ENCODE measurements at regions not wholly inside any gene's neighbourhood (a gene's known extent, or its start where the extent isn't known, plus 50 kb on each side); places are given as distances from the start of the nearest gene placed in this dataset.

DNA sequence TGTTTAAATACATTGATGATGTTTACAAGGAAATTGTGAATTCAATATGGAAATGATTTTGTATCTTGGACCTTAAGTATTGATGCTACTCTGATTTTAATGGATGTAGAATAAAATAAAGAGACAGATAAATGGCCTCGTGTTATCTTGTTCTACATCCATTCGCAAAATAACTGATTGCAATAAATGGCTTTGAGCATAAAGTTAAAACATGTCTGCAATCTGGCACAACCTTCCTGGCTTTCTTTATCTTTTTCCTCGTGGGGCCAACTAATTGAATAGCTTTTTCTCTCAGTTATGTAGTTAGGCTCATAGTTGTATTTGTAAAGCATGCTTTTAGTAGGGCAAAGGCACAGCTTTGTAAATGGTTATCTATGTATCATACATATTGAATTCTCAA lies 691.4 kb downstream of the CDH8 start (continued):
- TF ChIP-seq, protein P1, sequence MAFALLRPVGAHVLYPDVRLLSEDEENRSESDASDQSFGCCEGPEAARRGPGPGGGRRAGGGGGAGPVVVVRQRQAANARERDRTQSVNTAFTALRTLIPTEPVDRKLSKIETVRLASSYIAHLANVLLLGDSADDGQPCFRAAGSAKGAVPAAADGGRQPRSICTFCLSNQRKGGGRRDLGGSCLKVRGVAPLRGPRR (CRISPR knock-in tag; IDR thresholded peaks at IDR 0.05) = no peak
- no peak for TF ChIP-seq ZNF431 (CRISPR knock-in tag; IDR thresholded peaks at IDR 0.05)
- TF ChIP-seq FOSL1 (tag; conservative IDR thresholded peaks at IDR 0.05) = no peak
- no peak for TF ChIP-seq PRMT5 (CRISPR knock-in tag; IDR thresholded peaks at IDR 0.05)
- no peak for TF ChIP-seq SRSF9 (IDR thresholded peaks at IDR 0.05; ENCODE audit: borderline replicate concordance, low read depth, low read length)
- TF ChIP-seq ZC3H11A (IDR thresholded peaks at IDR 0.05; ENCODE audit: low read depth, low read length) = no peak
- TF ChIP-seq ZNF224 (CRISPR knock-in tag; IDR thresholded peaks at IDR 0.05) = no peak

DNA sequence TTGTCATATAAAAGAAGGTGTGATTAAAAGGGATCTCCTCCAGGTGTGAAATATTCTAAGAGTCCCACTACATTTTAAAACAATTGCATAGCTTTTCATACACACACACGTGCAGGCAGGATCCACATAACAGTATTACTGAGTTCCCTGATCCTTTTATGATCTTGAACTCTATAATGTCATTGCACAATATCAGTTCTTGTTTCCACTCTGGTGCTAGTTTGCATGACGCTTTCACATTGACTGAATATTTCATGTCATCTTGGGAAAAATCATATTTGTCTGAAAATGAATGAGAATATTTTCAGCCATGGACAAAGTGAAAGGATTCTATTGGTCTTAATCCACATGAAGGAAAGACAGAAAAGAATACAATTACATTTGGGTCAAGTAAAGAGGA lies 703.8 kb downstream of the CDH8 start:
- Histone ChIP-seq H3K9ac (ENCODE audit: insufficient read depth in 1 of 2, low read depth in 2 of 2, low read length in 2 of 2) (no peak overlapping the region), H3K9me1 (ENCODE audit: control insufficient read depth, insufficient read depth, low read length) (no peaks in the 10 kb centered on the region), H3K4me3 (no peak overlapping the region), H2AFZ (ENCODE audit: low read depth, low read length) (no peak overlapping the region), H3K36me3 (ENCODE audit: control insufficient read depth, insufficient read depth, low read length) (no peaks in the 10 kb centered on the region), H3K4me1 (replicated peaks in 1 of 2; ENCODE audit: control insufficient read depth in 2 of 2, insufficient read depth in 2 of 2, low read length in 2 of 2) (no peaks in the 10 kb centered on the region), H3K79me2 (ENCODE audit: control insufficient read depth, insufficient read depth, low read length) (no peaks in the 10 kb centered on the region), H3K4me2 (ENCODE audit: insufficient read depth, low read length) (no peak overlapping the region), H3K27me3 (ENCODE audit: control insufficient read depth in 2 of 2, insufficient read depth in 2 of 2, low read length in 2 of 2) (no peaks in the 10 kb centered on the region), H3K27ac (ENCODE audit: extremely low read depth, low read depth, low read length) (no peak overlapping the region), H4K20me1 (replicated peaks; ENCODE audit: control insufficient read depth, insufficient read depth, low read length) (no peaks in the 10 kb centered on the region), H3K9me3 (replicated peaks; ENCODE audit: control insufficient read depth, insufficient read depth, low read depth, low read length) (no peaks in the 10 kb centered on the region)
- ChIA-PET POLR2A (no interaction called here), CTCF (ENCODE audit: low intra/inter-chr PET ratio) (no interaction called here)
- in situ Hi-C loops (cut with MboI) = no loop called here
- ATAC-seq (no peak), DNase-seq (ENCODE audit: extremely low read depth in 1 of 4, low spot score in 3 of 4) (no peak), FAIRE-seq (no peak)
- 0% methylated on average over 2 of the region's 2 CpGs for WGBS (ENCODE audit: insufficient coverage, low coverage, missing lambda C conversion rate)
- TF ChIP-seq RHOXF2B (CRISPR knock-in tag; conservative IDR thresholded peaks at IDR 0.05) = no peak
- TF ChIP-seq BCL6 (CRISPR knock-in tag; IDR thresholded peaks at IDR 0.05) = no peak
- no peak for TF ChIP-seq DNMT1 (IDR thresholded peaks at IDR 0.05)
- no peak for TF ChIP-seq SMAD3 (CRISPR knock-in tag; conservative IDR thresholded peaks at IDR 0.05)
- TF ChIP-seq ZNF217 (CRISPR knock-in tag; IDR thresholded peaks at IDR 0.05) = no peak
- no peak for TF ChIP-seq BRCA1 (IDR thresholded peaks at IDR 0.05)
- no peak for TF ChIP-seq BRCA1 (CRISPR knock-in tag; IDR thresholded peaks at IDR 0.05)
- TF ChIP-seq ZNF133 (CRISPR knock-in tag; IDR thresholded peaks at IDR 0.05) = no peak
- no peak for TF ChIP-seq ELF1 (tag; IDR thresholded peaks at IDR 0.05)
- TF ChIP-seq LCOR (CRISPR knock-in tag; IDR thresholded peaks at IDR 0.05) = no peak
- TF ChIP-seq ESRRA (IDR thresholded peaks at IDR 0.05; ENCODE audit: borderline replicate concordance, low read depth) = no peak
- intact Hi-C loops (cut with micrococcal nuclease) = no loop called here
- BruUV-seq (replicated peaks) = no TSS peak
